Endothelial cell of umbilical vein (primary cell): ENCODE measurements at regions not wholly inside any gene's neighbourhood (a gene's known extent, or its start where the extent isn't known, plus 50 kb on each side); places are given as distances from the start of the nearest gene placed in this dataset.

Source experiments
- BruUV-seq: library from RNA; stranded (reverse); fragments of 400-500 nt; replicated peaks from 2 replicates; lab custom pipeline; 2021; lab: Mats Ljungman, UMichigan
- CTCF ChIA-PET: fragments of 300-600, 350-600 bp; sonication (Branson Sonifier 250); formaldehyde crosslinking; loops from one replicate; lab custom pipeline; 2021; ENCODE audit warnings: antibody characterized with exemption, inconsistent platforms; lab: Charles Lee
- POLR2A ChIA-PET: fragments of 300-600, 350-600 bp; sonication (Branson Sonifier 250); formaldehyde crosslinking; loops from one replicate; lab custom pipeline; 2021; ENCODE audit warnings: antibody characterized with exemption, inconsistent platforms; lab: Charles Lee
- DNase-seq: peaks from one replicate; pipeline ENCODE4 v3.0.0-alpha.2; 2011; ENCODE audit warnings: low read depth, low spot score
- FAIRE-seq: peaks from 2 replicates; lab custom pipeline; 2011; peaks lifted over from hg19 to GRCh38; lab: Jason Lieb, UNC
- H2AFZ ChIP-seq: 2 replicates; pipeline ENCODE4 v1.6.0; 2012; ENCODE audit warnings: low read depth, low read length, control low read depth, inconsistent platforms
- H3K27ac ChIP-seq: 2 replicates; pipeline ENCODE4 v1.5.1; 2011; ENCODE audit warnings: low read depth, mild to moderate bottlenecking, control low read depth, low read length, moderate library complexity; ENCODE audit not compliant: insufficient read depth
- H3K27me3 ChIP-seq, 2 experiments: 2 replicates each; pipeline versions ENCODE4 v1.6.0 to v1.6.1; 2011; ENCODE audit warnings: low read length in 2 of 2, mixed read lengths in 1 of 2; ENCODE audit not compliant: control insufficient read depth in 2 of 2, insufficient read depth in 2 of 2
- H3K36me3 ChIP-seq, 2 experiments: 2 replicates in 1 of 2; 3 replicates in 1 of 2; pipeline ENCODE4 v1.5.1; 2011; ENCODE audit warnings: low read length in 2 of 2, mild to moderate bottlenecking in 1 of 2, moderate library complexity in 1 of 2; ENCODE audit not compliant: control insufficient read depth in 2 of 2, insufficient read depth in 2 of 2; ENCODE audit errors: extremely low read depth in 1 of 2
- H3K4me1 ChIP-seq: 3 replicates; pipeline ENCODE4 v1.5.1; 2011; ENCODE audit warnings: mild to moderate bottlenecking, low read length; ENCODE audit not compliant: control insufficient read depth, insufficient read depth; ENCODE audit errors: extremely low read depth
- H3K4me2 ChIP-seq: 2 replicates; pipeline ENCODE4 v1.6.1; 2011; ENCODE audit warnings: low read length, control low read depth, mixed read lengths; ENCODE audit not compliant: insufficient read depth
- H3K4me3 ChIP-seq, 3 experiments: fragments of 200-600 bp in 1 of 3; sonication (generic), shearing (Covaris generic) in 1 of 3; replicated peaks in 1 of 3; 2 replicates each; pipeline ENCODE4 v1.5.1; 2011 to 2016; ENCODE audit warnings: control low read depth in 3 of 3, low read length in 3 of 3, mild to moderate bottlenecking in 2 of 3, inconsistent platforms in 1 of 3, low read depth in 1 of 3, moderate library complexity in 1 of 3; ENCODE audit not compliant: insufficient read depth in 1 of 3
- H3K79me2 ChIP-seq: 2 replicates; pipeline ENCODE4 v1.6.0; 2012; ENCODE audit warnings: low read length, inconsistent platforms; ENCODE audit not compliant: control insufficient read depth, insufficient read depth
- H3K9ac ChIP-seq: replicated peaks from 2 replicates; pipeline ENCODE3; 2011; ENCODE audit warnings: low read length, control low read depth; ENCODE audit not compliant: insufficient read depth; ENCODE audit errors: extremely low read depth
- H3K9me1 ChIP-seq: replicated peaks from 3 replicates; pipeline ENCODE4 v1.6.0; 2011; ENCODE audit warnings: mild to moderate bottlenecking, low read length; ENCODE audit not compliant: control insufficient read depth, insufficient read depth; ENCODE audit errors: extremely low read depth
- H3K9me3 ChIP-seq: replicated peaks from 2 replicates; pipeline ENCODE4 v1.5.1; 2012; ENCODE audit warnings: low read length, inconsistent platforms; ENCODE audit not compliant: control insufficient read depth, insufficient read depth
- H4K20me1 ChIP-seq: replicated peaks from 2 replicates; pipeline ENCODE3; 2011; ENCODE audit warnings: mild to moderate bottlenecking, low read length; ENCODE audit not compliant: control insufficient read depth, insufficient read depth; ENCODE audit errors: extremely low read depth
- CTCF ChIP-seq, 2 donors: IDR thresholded peaks; 1 replicate in 1 of 2; 2 replicates in 1 of 2; pipeline ENCODE4 v1.5.1; 2011; ENCODE audit warnings: low read length in 2 of 2, mild to moderate bottlenecking in 2 of 2, moderate library complexity in 2 of 2, control low read depth in 1 of 2, inconsistent platforms in 1 of 2, low read depth in 1 of 2; ENCODE audit not compliant: insufficient read depth in 1 of 2; ENCODE audit errors: extremely low read depth in 1 of 2
- EZH2 ChIP-seq: IDR thresholded peaks from 2 replicates; pipeline ENCODE4 v1.6.1; 2012; ENCODE audit warnings: borderline replicate concordance, low read depth, mild to moderate bottlenecking, moderate library complexity, low read length, inconsistent platforms; ENCODE audit not compliant: severe bottlenecking
- FOS ChIP-seq: IDR thresholded peaks from 2 replicates; pipeline ENCODE4 v1.6.1; 2011; ENCODE audit warnings: mild to moderate bottlenecking, low read length, moderate library complexity, borderline replicate concordance; ENCODE audit not compliant: insufficient read depth
- GATA2 ChIP-seq: IDR thresholded peaks from 2 replicates; pipeline ENCODE4 v1.7.0; 2011; ENCODE audit warnings: low read depth, mild to moderate bottlenecking, moderate library complexity, mixed read lengths, low read length; ENCODE audit not compliant: insufficient read length, insufficient read depth
- JUN ChIP-seq: IDR thresholded peaks from 2 replicates; pipeline ENCODE4 v1.6.1; 2011; ENCODE audit warnings: borderline replicate concordance, low read depth; ENCODE audit not compliant: insufficient read length, insufficient read depth
- MAX ChIP-seq: IDR thresholded peaks from 2 replicates; pipeline ENCODE4 v1.6.1; 2011; ENCODE audit not compliant: insufficient read depth, insufficient read length
- MYC ChIP-seq: IDR thresholded peaks from one replicate; pipeline ENCODE4 v1.6.1; 2011; ENCODE audit warnings: mild to moderate bottlenecking, low read depth, low read length
- POLR2A ChIP-seq: IDR thresholded peaks from 2 replicates; pipeline ENCODE4 v1.6.1; 2012; ENCODE audit warnings: low read depth, mild to moderate bottlenecking, control low read depth, low read length
- POLR2AphosphoS5 ChIP-seq: IDR thresholded peaks from 2 replicates; pipeline ENCODE4 v1.6.1; 2012; ENCODE audit warnings: low read depth, mild to moderate bottlenecking, control low read depth, low read length, moderate library complexity; ENCODE audit not compliant: insufficient read depth
- dilution Hi-C: fragments of 300-500 bp; cut with MboI; formaldehyde crosslinking; loops from one replicate; pipeline ENCODE4 v1.15.0; 2019; ENCODE audit warnings: low sequenced_read_pairs; ENCODE audit not compliant: extremely low pct_ligation_motif_present
- intact Hi-C: fragments of 100-400 bp; cut with micrococcal nuclease; formaldehyde crosslinking; loops from one replicate; pipeline ENCODE4 v1.10.0; 2022

GRCh38 chr7:3188946-3189345 is 112.1 kb upstream of the SDK1 start:
- H3K27ac ChIP-seq: no peak overlapping the region
- TF ChIP-seq MYC (no peak), CTCF (IDR thresholded peaks at IDR 0.05; ENCODE audit: extremely low read depth in 1 of 2, insufficient read depth in 1 of 2, low read depth in 1 of 2, low read length in 2 of 2) (no peak), MAX (no peak), EZH2 (no peak), GATA2 (no peak), JUN (no peak), POLR2A (no peak), POLR2AphosphoS5 (no peak), FOS (no peak)
- dilution Hi-C loops: no loop called here
- no peaks in the 10 kb centered on the region for H3K4me1 ChIP-seq
- H3K9ac ChIP-seq: no peak overlapping the region
- ChIA-PET CTCF (no interaction called here), POLR2A (no interaction called here)
- intact Hi-C loops: no loop called here
- no peak overlapping the region for H2AFZ ChIP-seq
- no peaks in the 10 kb centered on the region for H3K9me3 ChIP-seq
- H3K4me2 ChIP-seq: no peak overlapping the region
- no peaks in the 10 kb centered on the region for H3K36me3 ChIP-seq
- H4K20me1 ChIP-seq: no peaks in the 10 kb centered on the region
- no peaks in the 10 kb centered on the region for H3K9me1 ChIP-seq
- H3K27me3 ChIP-seq: no peaks in the 10 kb centered on the region
- no peak overlapping the region for H3K4me3 ChIP-seq
- FAIRE-seq (no peak), DNase-seq (no peak)
- BruUV-seq: no TSS peak
- H3K79me2 ChIP-seq: no peaks in the 10 kb centered on the region
